Daoy (cell line): ENCODE measurements at regions not wholly inside any gene's neighbourhood (a gene's known extent, or its start where the extent isn't known, plus 50 kb on each side); places are given as distances from the start of the nearest gene placed in this dataset.

Source experiments
- DNase-seq: peaks from one replicate; pipeline ENCODE4 v3.0.0-alpha.2; 2015; ENCODE audit warnings: low read depth

DNA sequence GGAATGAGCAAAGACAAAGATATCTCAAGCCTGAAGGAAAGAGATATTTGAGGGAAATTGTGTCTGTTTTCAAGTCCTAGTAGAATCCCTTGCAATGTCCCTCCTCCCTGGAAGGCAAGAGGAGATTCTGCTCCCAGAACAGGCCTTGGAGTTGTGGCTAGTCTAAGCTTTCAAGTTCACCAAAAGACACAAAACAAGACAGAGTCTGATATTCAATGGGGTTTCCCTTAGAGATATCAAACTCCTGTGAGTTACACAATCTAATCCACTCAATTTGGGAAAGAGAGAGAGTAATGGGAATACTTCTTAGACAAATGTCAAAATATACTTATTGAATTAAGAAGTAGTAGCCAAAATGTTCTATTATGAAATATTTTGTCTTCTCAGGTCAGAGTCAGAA lies 162.8 kb upstream of the ADAMTS5 start:
- DNase-seq, result no peak

- DNase-seq, result peak; percentile 18
These were observed 162.3 kb upstream of the ADAMTS5 start for GRCh38 chr21:27129215-27129614.

GRCh38 chr21:27126140-27126539 lies 159.3 kb upstream of the ADAMTS5 start:
- DNase-seq, result no peak

- DNase-seq, result no peak
These were observed 155.8 kb upstream of the ADAMTS5 start for GRCh38 chr21:27122686-27123085.

GRCh38 chr21:27114111-27114510 lies 147.2 kb upstream of the ADAMTS5 start:
- no peak for DNase-seq

GRCh38 chr21:27112186-27112585 lies 145.3 kb upstream of the ADAMTS5 start:
- DNase-seq, result peak; percentile 13

DNA sequence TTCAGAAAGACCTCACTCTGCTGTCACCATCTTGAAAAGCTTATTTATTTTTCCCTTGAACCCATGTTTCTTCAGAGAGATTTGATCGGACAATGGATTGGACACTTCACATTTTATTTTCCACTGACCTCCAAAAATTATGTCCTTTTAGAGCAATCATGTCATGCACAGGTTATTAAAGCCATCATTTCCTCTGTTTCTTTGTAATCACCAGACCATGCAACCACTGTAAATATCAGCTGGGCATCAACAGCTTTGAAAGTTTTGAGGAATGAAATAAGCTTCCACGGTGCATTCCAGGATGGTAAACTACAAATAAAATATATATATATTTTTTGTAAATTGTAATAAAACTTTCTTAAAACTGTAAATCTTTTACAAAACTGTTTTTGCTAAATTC lies 144.1 kb upstream of the ADAMTS5 start:
- no peak for DNase-seq

- DNase-seq, result no peak
These were observed 141.8 kb upstream of the ADAMTS5 start for GRCh38 chr21:27108701-27109100.

- peak; percentile 25 for DNase-seq
These were observed 141.3 kb upstream of the ADAMTS5 start for GRCh38 chr21:27108228-27108627.

DNA sequence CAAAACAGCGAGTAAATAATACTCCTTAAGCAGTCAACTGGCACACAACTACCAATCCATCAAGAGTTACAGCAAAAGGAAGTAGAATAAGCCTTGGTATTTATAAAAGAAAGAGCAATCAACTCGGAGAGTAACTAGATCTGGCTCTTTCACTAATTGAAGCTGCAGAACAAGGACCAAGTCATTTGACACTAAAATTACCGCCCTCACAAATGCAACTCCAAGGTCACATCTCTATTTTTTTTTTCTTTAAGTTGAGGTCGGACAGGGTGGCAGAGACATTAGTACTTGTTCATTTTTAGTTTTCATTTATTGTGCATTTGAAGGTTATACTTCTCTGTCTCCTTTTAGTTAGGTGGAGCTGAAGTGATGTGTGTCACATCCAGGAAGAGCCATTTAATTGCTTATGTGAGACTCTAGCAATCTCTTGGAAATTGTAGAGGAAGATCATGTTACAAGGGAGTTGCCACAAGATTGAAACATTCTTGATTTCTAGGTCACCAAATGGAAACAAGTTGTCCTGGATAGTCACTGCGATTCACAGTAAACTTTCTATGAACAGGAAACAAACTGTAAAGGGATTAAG lies 138.1 kb upstream of the ADAMTS5 start:
- DNase-seq, result peak; percentile 28

DNA sequence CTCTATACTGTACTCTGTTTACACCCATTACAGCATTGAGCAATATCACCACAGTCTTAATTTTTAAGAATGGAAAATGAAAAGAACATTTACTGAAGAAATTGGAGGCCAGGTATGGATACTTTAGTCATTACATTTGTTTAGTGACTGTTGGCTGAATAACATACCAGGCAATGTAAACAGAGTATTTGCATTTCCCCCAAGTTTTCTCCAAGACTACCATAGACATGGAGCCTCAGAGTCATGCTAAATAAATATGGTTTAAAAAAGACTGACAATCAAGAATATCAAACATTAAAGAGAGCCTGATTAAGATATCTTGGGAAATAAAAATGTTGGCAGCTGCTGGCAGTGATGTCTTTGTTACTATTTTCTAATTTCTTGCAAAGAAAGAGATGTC lies 136.9 kb upstream of the ADAMTS5 start:
- no peak for DNase-seq

DNA sequence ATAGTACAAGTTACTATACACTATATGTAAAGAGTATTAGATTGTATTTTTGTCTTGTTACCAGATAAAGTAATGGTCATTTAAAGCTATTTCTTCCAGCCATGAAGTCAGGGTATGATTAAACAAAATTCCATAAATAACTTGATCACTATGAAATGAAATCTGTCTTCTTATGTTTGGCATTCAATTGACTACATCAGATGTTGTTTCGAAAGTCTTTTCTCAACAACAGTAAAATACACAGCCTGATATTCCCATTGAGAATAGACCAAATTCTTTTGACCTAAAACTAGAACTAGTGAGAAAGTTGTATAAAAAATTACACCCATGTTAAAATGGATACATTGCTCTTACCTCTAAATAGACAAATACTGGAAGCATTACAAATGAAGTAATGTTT lies 134.6 kb upstream of the ADAMTS5 start:
- DNase-seq, result no peak

GRCh38 chr21:27094184-27094948 lies 127.5 kb upstream of the ADAMTS5 start:
- no peak for DNase-seq

GRCh38 chr21:27086630-27087029 lies 119.7 kb upstream of the ADAMTS5 start:
- no peak for DNase-seq

DNA sequence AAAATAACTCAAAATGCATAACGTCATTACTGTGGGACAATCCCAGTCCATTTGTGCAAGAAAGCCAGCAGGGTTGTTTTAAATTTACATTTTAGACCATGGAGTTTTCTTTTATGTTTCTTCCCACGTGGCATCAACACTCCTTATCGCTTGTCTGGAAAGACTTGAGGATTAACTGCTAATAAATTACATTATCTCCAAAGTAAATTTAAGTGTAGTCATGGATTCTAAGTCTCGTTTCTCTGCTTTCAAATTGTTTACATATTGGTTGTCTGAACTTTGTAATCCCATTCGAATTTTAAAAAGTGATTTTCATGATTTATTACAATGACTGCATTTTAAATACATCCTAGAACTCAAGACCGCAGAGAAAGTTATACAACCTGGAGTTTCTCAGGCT lies 119.3 kb upstream of the ADAMTS5 start:
- DNase-seq, result no peak

DNA sequence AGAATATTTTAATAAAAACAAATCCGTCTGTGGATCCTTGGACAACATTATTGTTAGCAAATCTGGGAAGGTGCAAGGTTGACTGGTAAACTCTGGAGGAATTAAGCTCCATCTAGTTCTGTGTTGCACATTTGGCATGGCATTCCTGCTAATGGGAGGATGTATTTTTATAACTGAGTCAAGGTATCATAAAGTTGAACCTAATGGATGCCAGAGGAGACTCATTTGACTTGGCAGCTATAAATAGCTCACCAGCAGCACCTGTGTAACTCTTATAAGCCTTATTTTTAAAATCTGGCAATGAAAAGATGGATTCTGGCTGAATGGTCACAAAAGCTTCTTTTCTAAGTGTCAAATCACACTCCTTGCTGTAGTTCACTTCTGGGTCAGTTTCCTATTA lies 118.5 kb upstream of the ADAMTS5 start:
- no peak for DNase-seq

- DNase-seq, result no peak
These were observed 116.3 kb upstream of the ADAMTS5 start for GRCh38 chr21:27083144-27083543.

DNA sequence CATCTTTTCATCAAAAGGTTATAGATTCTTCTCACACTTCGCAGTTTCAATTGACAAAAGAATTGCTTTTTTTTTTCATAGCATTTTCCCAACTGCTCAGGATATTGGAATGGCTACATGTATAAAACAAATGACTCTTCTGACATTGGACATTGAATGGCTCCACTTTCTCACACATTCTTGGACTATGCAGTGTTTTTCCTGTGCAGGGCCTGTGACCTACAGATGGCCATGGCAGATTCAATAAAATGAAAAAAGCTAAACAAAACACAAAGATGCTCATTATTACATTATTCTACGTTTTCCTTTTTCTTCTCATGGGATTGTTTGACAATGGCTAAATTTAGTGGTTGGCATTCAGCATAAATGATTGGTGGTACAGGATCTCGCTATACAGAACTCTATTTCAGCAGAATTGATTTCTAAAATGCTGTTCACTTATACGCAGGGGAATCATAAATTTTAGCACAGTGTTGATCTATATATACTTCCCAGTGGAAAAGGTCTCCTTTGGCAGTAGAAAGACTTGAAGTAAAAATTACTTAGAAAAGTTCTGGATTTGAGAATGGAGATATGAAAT lies 115.6 kb upstream of the ADAMTS5 start:
- DNase-seq, result no peak

DNA sequence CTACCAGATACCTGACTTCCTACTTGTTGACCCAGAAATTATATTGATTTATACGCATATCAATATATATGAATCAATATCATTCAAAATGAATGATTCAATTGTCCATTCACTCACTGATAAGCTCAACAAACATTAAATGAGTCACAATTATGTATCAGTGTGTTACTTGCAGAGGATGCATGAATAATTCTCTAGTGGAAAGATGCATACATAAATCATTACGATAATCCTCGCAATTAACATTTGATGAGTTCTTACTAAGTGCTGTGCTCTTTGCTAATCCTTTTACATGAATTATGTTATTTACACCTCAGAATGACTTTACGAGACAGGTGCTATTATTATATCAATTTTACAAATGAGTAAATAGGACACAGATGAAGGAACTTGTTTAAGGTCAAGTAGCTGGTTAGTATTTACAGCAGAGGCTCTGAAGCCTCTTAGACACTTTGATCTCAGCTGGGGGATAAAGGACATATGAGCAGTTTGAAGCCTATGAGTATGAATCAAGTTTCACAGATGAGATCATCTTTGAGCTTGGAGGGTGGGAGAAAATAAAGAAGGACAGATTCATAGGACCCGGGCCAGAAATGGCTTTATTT lies 112.8 kb upstream of the ADAMTS5 start:
- peak; percentile 9 for DNase-seq

GRCh38 chr21:27078915-27079314 lies 112.0 kb upstream of the ADAMTS5 start:
- DNase-seq, result no peak

DNA sequence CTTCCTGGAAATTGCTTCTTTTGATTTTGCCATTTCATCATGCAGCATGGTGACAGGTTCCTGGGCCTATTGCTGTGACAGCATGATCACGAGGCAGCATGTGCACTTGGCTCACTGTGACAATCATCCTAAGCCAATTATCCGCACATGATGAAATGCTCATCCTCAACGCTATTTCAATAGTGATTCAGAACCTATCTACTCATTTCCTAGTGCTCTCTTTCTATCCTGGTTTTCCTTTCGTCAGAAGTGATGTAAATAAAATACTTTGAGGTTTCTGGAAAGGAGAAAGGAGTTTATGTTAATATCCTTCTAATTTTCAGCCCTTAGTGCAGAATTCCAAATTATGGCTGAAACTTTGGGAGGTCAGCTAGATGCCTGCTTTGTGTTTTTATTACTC lies 110.6 kb upstream of the ADAMTS5 start:
- no peak for DNase-seq

DNA sequence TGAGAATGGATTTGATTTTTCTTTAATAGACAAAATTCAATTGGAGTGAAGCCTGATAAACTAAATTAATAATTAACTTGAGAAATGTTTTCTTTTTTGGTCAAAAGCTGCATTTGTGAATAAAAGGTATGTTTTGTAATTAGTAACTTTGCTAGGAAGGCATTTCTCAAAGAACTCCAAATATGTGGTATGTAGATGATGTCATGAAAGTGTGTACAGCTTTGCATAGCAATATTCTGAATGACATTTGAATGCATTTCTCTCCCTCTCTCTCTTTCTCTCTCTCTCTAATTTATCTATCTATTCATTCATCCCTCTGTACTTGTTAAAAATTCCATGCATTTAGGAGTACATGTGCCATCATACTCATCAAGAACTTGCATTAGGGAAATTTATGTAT lies 109.1 kb upstream of the ADAMTS5 start:
- DNase-seq, result no peak
